K562 (cell line): ENCODE measurements at regions not wholly inside any gene's neighbourhood (a gene's known extent, or its start where the extent isn't known, plus 50 kb on each side); places are given as distances from the start of the nearest gene placed in this dataset.
"Not testable (repeated sequence)": the region's sequence is repeated elsewhere in the genome, so short reads cannot be mapped to it uniquely, and the experiment has no call there.

Source experiments
- ATAC-seq: fragments of 200-7000 bp; cut with Tn5 transposase; 3 replicates; pipeline ENCODE4 v1.9.1; 2020; ENCODE audit warnings: moderate library complexity
- BruUV-seq: library from RNA; stranded (reverse); fragments of 400-500 nt; replicated peaks from 2 replicates; lab custom pipeline; 2021; lab: Mats Ljungman, UMichigan
- CTCF ChIA-PET: fragments of 300-600 bp; formaldehyde crosslinking; extraction: SDS; loops from one replicate; lab custom pipeline; 2021; ENCODE audit warnings: low intra/inter-chr PET ratio; lab: Yijun Ruan, JAX
- POLR2A ChIA-PET: fragments of 300-600, 350-650 bp; sonication (Branson Sonifier 250); formaldehyde crosslinking; extraction: SDS; loops from one replicate; lab custom pipeline; 2021; ENCODE audit warnings: antibody characterized with exemption, inconsistent platforms; lab: Yijun Ruan, JAX
- DNase-seq, 4 experiments: peaks; one replicate each; pipeline versions ENCODE4 v3.0.0 to v3.0.0-alpha.2; 2011 to 2018; ENCODE audit warnings: low spot score in 3 of 4, mixed read lengths in 3 of 4; ENCODE audit errors: extremely low read depth in 1 of 4
- FAIRE-seq: peaks from 2 replicates; lab custom pipeline; 2011; peaks lifted over from hg19 to GRCh38; lab: Jason Lieb, UNC
- H2AFZ ChIP-seq: 2 replicates; pipeline ENCODE4 v1.6.0; 2011; ENCODE audit warnings: low read depth, low read length, control low read depth, inconsistent platforms
- H3K27ac ChIP-seq: fragments of 200-600 bp; 3 replicates; pipeline ENCODE4 v1.8.0; 2011; ENCODE audit warnings: low read depth, mild to moderate bottlenecking, control low read depth, inconsistent platforms, low read length, moderate library complexity, mixed read lengths; ENCODE audit errors: extremely low read depth
- H3K27me3 ChIP-seq, 2 experiments: fragments of 300-600 bp in 1 of 2; 2 replicates in 1 of 2; 3 replicates in 1 of 2; pipeline versions ENCODE4 v1.6.0 to v1.8.0; 2011; ENCODE audit warnings: inconsistent platforms in 2 of 2, low read length in 2 of 2, mild to moderate bottlenecking in 1 of 2, mixed read lengths in 1 of 2, moderate library complexity in 1 of 2; ENCODE audit not compliant: control insufficient read depth in 2 of 2, insufficient read depth in 2 of 2
- H3K36me3 ChIP-seq: fragments of 300-600 bp; 3 replicates; pipeline ENCODE4 v1.8.0; 2011; ENCODE audit warnings: mild to moderate bottlenecking, low read length, inconsistent platforms; ENCODE audit not compliant: control insufficient read depth, insufficient read depth
- H3K4me1 ChIP-seq, 2 experiments: fragments of 200-600 bp in 1 of 2; replicated peaks in 1 of 2; 2 replicates in 1 of 2; 3 replicates in 1 of 2; pipeline versions ENCODE4 v1.5.1 to v1.8.0; 2011; ENCODE audit warnings: inconsistent platforms in 2 of 2, low read length in 2 of 2, mild to moderate bottlenecking in 1 of 2, mixed read lengths in 1 of 2, moderate library complexity in 1 of 2; ENCODE audit not compliant: control insufficient read depth in 2 of 2, insufficient read depth in 2 of 2
- H3K4me2 ChIP-seq: 2 replicates; pipeline ENCODE4 v1.6.1; 2011; ENCODE audit warnings: low read length, control low read depth, inconsistent platforms, mixed read lengths; ENCODE audit not compliant: insufficient read depth
- H3K4me3 ChIP-seq: fragments of 200-600 bp; sonication (generic), shearing (Covaris generic); 2 replicates; pipeline ENCODE4 v1.5.1; 2016; ENCODE audit warnings: control low read depth, inconsistent platforms
- H3K79me2 ChIP-seq: fragments of 200-600 bp; 3 replicates; pipeline ENCODE4 v1.8.0; 2011; ENCODE audit warnings: low read length, inconsistent platforms; ENCODE audit not compliant: control insufficient read depth, insufficient read depth
- H3K9ac ChIP-seq, 2 experiments: 2 replicates each; pipeline versions ENCODE4 v1.6.0 to v1.6.1; 2011; ENCODE audit warnings: low read depth in 2 of 2, low read length in 2 of 2, control low read depth in 1 of 2, inconsistent platforms in 1 of 2, mild to moderate bottlenecking in 1 of 2, mixed read lengths in 1 of 2; ENCODE audit not compliant: insufficient read depth in 1 of 2
- H3K9me1 ChIP-seq: one replicate; pipeline ENCODE4 v1.6.0; 2011; ENCODE audit warnings: inconsistent platforms, mild to moderate bottlenecking, low read length, moderate library complexity; ENCODE audit not compliant: control insufficient read depth, insufficient read depth
- H3K9me3 ChIP-seq: replicated peaks from 2 replicates; pipeline ENCODE4 v1.5.1; 2011; ENCODE audit warnings: low read depth, low read length, inconsistent platforms; ENCODE audit not compliant: control insufficient read depth, insufficient read depth
- H4K20me1 ChIP-seq: replicated peaks from 2 replicates; pipeline ENCODE4 v1.6.1; 2011; ENCODE audit warnings: low read length, inconsistent platforms, mixed read lengths; ENCODE audit not compliant: control insufficient read depth, insufficient read depth
- BCLAF1 ChIP-seq, 2 experiments: fragments of 450-650 bp in 1 of 2; IDR thresholded peaks; 2 replicates each; pipeline ENCODE4 v1.6.1; 2011 to 2017; ENCODE audit warnings: low read depth in 2 of 2, antibody characterized with exemption in 1 of 2, borderline replicate concordance in 1 of 2, low read length in 1 of 2, mild to moderate bottlenecking in 1 of 2, mixed read lengths in 1 of 2; ENCODE audit not compliant: control insufficient read depth in 1 of 2
- CC2D1A ChIP-seq: fragments of 450-650 bp; IDR thresholded peaks from 2 replicates; pipeline ENCODE4 v1.6.1; 2017; ENCODE audit warnings: mild to moderate bottlenecking
- GTF2A2 ChIP-seq: IDR thresholded peaks from 2 replicates; pipeline ENCODE4 v1.6.1; 2016; ENCODE audit warnings: mild to moderate bottlenecking, missing genetic modification characterization, missing compliant biosample characterization
- MAZ ChIP-seq, 2 experiments: fragments of 450-650 bp in 1 of 2; sonication (generic) in 1 of 2; formaldehyde crosslinking; IDR thresholded peaks in 1 of 2; conservative IDR thresholded peaks in 1 of 2; 2 replicates each; pipeline versions ENCODE4 v1.4.0 to v1.5.0; 2020; ENCODE audit warnings: mild to moderate bottlenecking in 1 of 2, missing genetic modification reagents in 1 of 2
- PTBP1 ChIP-seq: fragments of 200-400 bp; formaldehyde crosslinking; IDR thresholded peaks from 2 replicates; pipeline ENCODE4 v1.6.1; 2017; ENCODE audit warnings: low read depth, low read length
- SIN3A ChIP-seq, 2 experiments: fragments of 150-350 bp in 1 of 2; IDR thresholded peaks; 2 replicates each; pipeline ENCODE4 v1.6.1; 2011 to 2016; ENCODE audit warnings: borderline replicate concordance in 2 of 2, low read depth in 2 of 2, low read length in 2 of 2, mild to moderate bottlenecking in 2 of 2, moderate library complexity in 2 of 2; ENCODE audit not compliant: control insufficient read depth in 1 of 2
- ZEB2 ChIP-seq: fragments of 450-650 bp; IDR thresholded peaks from 2 replicates; pipeline ENCODE4 v1.6.1; 2016
- ZNF212 ChIP-seq: fragments of 450-650 bp; formaldehyde crosslinking; IDR thresholded peaks from 2 replicates; pipeline ENCODE4 v1.4.0; 2020; ENCODE audit warnings: mild to moderate bottlenecking
- ZNF589 ChIP-seq: fragments of 200-800 bp; sonication (Bioruptor generic); IDR thresholded peaks from 2 replicates; pipeline ENCODE4 v1.6.1; 2016; ENCODE audit warnings: low read depth, missing genetic modification characterization, missing compliant biosample characterization
- WGBS: fragments of 100-300 bp; shearing (Covaris generic); methylation state at CpG from one replicate; pipeline ENCODE4 v1.1.6; 2016; ENCODE audit warnings: low coverage, mixed read lengths; ENCODE audit not compliant: insufficient coverage; ENCODE audit errors: missing lambda C conversion rate; 5-methylcytosine and 5-hydroxymethylcytosine counted together
- in situ Hi-C: fragments of 300-500 bp; cut with MboI; formaldehyde crosslinking; loops from 4 replicates; pipeline ENCODE4 v1.15.0; 2018; ENCODE audit warnings: inconsistent platforms, mixed read lengths
- intact Hi-C: fragments of 100-400 bp; cut with micrococcal nuclease; formaldehyde crosslinking; loops from 2 replicates; pipeline ENCODE4 v1.14.2; 2022
- TF ChIP-seq, protein P1 (sequence below): fragments of 450-650 bp; IDR thresholded peaks from 2 replicates; pipeline ENCODE4 v1.6.1; 2017; ENCODE audit warnings: antibody characterized with exemption, mild to moderate bottlenecking

DNA sequence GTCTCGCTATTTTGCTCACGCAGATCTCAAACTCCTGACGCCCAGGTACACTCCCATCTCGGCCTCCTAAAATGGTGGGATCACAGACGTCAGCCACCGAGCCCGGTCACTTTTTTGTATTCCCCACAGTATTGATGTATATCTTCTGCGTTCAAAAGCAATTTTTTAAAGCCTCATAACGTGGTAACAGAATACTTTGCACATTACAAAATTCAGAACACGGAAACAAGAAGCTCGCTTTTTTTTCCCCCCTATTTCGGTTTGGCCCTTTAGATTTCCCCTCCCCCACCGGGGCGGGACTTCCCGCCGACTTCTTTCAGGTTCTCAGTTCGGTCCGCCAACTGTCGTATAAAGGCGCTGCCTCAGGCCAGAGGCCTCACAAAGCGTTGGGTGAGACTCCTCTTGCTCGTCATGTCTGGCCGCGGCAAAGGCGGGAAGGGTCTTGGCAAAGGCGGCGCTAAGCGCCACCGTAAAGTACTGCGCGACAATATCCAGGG is 88.4 kb downstream of the OR2B2 start:
- Histone ChIP-seq H4K20me1 (peaks cover 14% of the 10 kb centered on the region), H3K27ac (peak overlapping the region; percentile 97), H2AFZ (peak overlapping the region; percentile 93), H3K79me2 (peaks cover 23% of the 10 kb centered on the region), H3K4me2 (peak overlapping the region; percentile 84), H3K4me3 (peak overlapping the region; percentile 50), H3K9ac (peak overlapping the region; percentile 30 to 84; a peak in 2 of 4 replicates)
- BruUV-seq, H3K9me3 ChIP-seq, H3K27me3 ChIP-seq, H3K4me1 ChIP-seq, intact Hi-C loops, H3K9me1 ChIP-seq, H3K36me3 ChIP-seq: not testable (repeated sequence)
- POLR2A ChIA-PET: interaction anchor here (0.7 to 9.2 kb wide), 31 partner anchors 12 to 1792 kb away, joined by 3 to 309 read pairs (median 5); partner anchors contain the start of gene ZSCAN31
- DNase-seq: peak in 1 of 4 experiments; percentile 84
- CTCF ChIA-PET: interaction anchor here (0.7 kb wide), 1 partner anchor 1250 kb away, joined by 3 read pairs; no protein-coding TSS in a partner anchor
- in situ Hi-C loops: loop anchor here (25.0 kb wide), 1 partner anchor 1611 kb away; a partner anchor contains a TSS
- ATAC-seq: peak; percentile 92
- WGBS: 2% methylated on average over 21 of the region's 31 CpGs
- FAIRE-seq: peak; percentile 95
- TF ChIP-seq GTF2A2 (tag) (0 out of 2 replicates have a peak, but pooled peaks have one; percentile 26), PTBP1 (0 out of 2 replicates have a peak, but pooled peaks have one; percentile 7), SIN3A (IDR thresholded peaks at IDR 0.05; ENCODE audit: borderline replicate concordance in 2 of 2, control insufficient read depth in 1 of 2, low read depth in 2 of 2, low read length in 2 of 2) (peak; percentile 21 to 57; a peak in 1 of 4 replicates), ZNF589 (peak; percentile 71; the same call in 1 of the 2 replicates), CC2D1A (peak; percentile 100), ZEB2 (peak; percentile 52; the same call in 1 of the 2 replicates), ZNF212 (peak; percentile 58; the same call in 1 of the 2 replicates), MAZ (CRISPR knock-in tag; conservative IDR thresholded peaks at IDR 0.05 in 1 of 2, IDR thresholded peaks at IDR 0.05 in 1 of 2) (peak; percentile 32 to 51; a peak in 2 of 4 replicates), BCLAF1 (IDR thresholded peaks at IDR 0.05; ENCODE audit: borderline replicate concordance in 1 of 2, control insufficient read depth in 1 of 2, low read depth in 2 of 2, low read length in 1 of 2) (0 out of 4 replicates have a peak, but pooled peaks of 1 of the 2 experiments have one; percentile 71)
- TF ChIP-seq, protein P1, sequence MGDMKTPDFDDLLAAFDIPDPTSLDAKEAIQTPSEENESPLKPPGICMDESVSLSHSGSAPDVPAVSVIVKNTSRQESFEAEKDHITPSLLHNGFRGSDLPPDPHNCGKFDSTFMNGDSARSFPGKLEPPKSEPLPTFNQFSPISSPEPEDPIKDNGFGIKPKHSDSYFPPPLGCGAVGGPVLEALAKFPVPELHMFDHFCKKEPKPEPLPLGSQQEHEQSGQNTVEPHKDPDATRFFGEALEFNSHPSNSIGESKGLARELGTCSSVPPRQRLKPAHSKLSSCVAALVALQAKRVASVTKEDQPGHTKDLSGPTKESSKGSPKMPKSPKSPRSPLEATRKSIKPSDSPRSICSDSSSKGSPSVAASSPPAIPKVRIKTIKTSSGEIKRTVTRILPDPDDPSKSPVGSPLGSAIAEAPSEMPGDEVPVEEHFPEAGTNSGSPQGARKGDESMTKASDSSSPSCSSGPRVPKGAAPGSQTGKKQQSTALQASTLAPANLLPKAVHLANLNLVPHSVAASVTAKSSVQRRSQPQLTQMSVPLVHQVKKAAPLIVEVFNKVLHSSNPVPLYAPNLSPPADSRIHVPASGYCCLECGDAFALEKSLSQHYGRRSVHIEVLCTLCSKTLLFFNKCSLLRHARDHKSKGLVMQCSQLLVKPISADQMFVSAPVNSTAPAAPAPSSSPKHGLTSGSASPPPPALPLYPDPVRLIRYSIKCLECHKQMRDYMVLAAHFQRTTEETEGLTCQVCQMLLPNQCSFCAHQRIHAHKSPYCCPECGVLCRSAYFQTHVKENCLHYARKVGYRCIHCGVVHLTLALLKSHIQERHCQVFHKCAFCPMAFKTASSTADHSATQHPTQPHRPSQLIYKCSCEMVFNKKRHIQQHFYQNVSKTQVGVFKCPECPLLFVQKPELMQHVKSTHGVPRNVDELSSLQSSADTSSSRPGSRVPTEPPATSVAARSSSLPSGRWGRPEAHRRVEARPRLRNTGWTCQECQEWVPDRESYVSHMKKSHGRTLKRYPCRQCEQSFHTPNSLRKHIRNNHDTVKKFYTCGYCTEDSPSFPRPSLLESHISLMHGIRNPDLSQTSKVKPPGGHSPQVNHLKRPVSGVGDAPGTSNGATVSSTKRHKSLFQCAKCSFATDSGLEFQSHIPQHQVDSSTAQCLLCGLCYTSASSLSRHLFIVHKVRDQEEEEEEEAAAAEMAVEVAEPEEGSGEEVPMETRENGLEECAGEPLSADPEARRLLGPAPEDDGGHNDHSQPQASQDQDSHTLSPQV: peak; percentile 14; the same call in 1 of the 2 replicates
